Pancreas (tissue), 10 donors: ENCODE measurements at regions not wholly inside any gene's neighbourhood (a gene's known extent, or its start where the extent isn't known, plus 50 kb on each side); places are given as distances from the start of the nearest gene placed in this dataset.

Source experiments
- ATAC-seq, 4 donors: fragments of 200-7000 bp; cut with Tn5 transposase; one replicate each; pipeline versions ENCODE4 v1.8.0 to v1.9.1; 2020; ENCODE audit warnings: mild to moderate bottlenecking in 4 of 4, moderate library complexity in 4 of 4
- DNase-seq, 6 donors: peaks; one replicate each; pipeline ENCODE4 v3.0.0-alpha.2; 2020
- FAIRE-seq: peaks from 2 replicates; lab custom pipeline; 2012; peaks lifted over from hg19 to GRCh38; lab: Jason Lieb, UNC
- H3K27ac ChIP-seq, 4 donors: fragments of 200-600 bp; sonication (generic); 1 replicate in 3 of 4; 2 replicates in 1 of 4; pipeline versions ENCODE4 v1.5.0 to v1.8.0; 2020
- H3K27me3 ChIP-seq, 4 donors: fragments of 200-600 bp; one replicate each; pipeline ENCODE4 v1.8.0; 2021
- H3K36me3 ChIP-seq, 3 donors: fragments of 200-600 bp; sonication (generic) in 1 of 3; one replicate each; pipeline versions ENCODE4 v1.5.0 to v1.8.0; 2020 to 2021
- H3K4me1 ChIP-seq, 3 donors: fragments of 200-600 bp; one replicate each; pipeline ENCODE4 v1.8.0; 2021
- H3K4me3 ChIP-seq, 4 donors: fragments of 200-600 bp; sonication (generic) in 2 of 4; one replicate each; pipeline versions ENCODE4 v1.5.0 to v1.8.0; 2020 to 2021
- H3K9me3 ChIP-seq, 4 donors: fragments of 200-600 bp; one replicate each; pipeline ENCODE4 v1.8.0; 2021
- WGBS, 2 donors: extraction: QIAGEN DNeasy Blood & Tissue Kit; methylation state at CpG; one replicate each; pipeline ENCODE4 v1.1.7; 2013; 5-methylcytosine and 5-hydroxymethylcytosine counted together
- intact Hi-C, 3 donors: fragments of 100-400 bp; cut with DNase I; formaldehyde crosslinking; loops; one replicate each; pipeline versions ENCODE4 v1.11.1 to v1.14.2; 2022
- TF ChIP-seq, protein P1 (sequence below), 4 donors: fragments of 200-600 bp; sonication (generic) in 3 of 4; IDR thresholded peaks; one replicate each; pipeline versions ENCODE4 v1.5.0 to v1.8.0; 2021; ENCODE audit warnings: antibody characterized with exemption in 4 of 4
- donor health status: healthy with polysubstance abuse.
- donor health status: DM: no; HTN: no; CAD: no; lungs with moderate emphysema.
- donor health status: DM: no; HTN: no; CAD: no.
- donor health status: control.
- donor health status: control.
- donor health status: Bipolar disorder and iron deficiency.
- donor health status: DM: yes; HTN: yes; CAD: no.
- donor health status: DM: no; HTN: no; CAD: no.
- donor health status: DM: no; HTN: no; CAD: no.
- donor health status: DM: yes; HTN: yes; CAD: no.

DNA sequence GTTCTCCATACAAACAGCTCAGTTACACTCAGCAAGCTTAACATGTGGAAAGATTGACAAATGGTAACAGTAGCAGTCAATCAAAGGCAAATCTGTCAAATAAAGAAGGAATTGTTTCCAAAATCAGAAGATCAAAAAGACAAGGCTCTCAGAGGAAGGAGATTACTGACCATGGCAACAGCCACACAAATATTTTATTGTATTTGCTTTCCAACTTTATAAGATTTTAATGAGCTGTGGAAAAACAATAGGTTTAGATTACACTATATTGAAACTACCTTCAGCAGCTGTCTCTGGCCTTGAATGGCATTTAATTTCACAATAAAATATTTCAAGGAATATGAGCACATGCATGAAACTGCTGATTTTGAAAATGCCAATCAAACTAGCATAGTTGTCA, 1143.9 kb upstream of the GJE1 start:
- intact Hi-C loops: no loop called here
- H3K27me3 ChIP-seq: no peaks in the 10 kb centered on the region
- TF ChIP-seq, protein P1, sequence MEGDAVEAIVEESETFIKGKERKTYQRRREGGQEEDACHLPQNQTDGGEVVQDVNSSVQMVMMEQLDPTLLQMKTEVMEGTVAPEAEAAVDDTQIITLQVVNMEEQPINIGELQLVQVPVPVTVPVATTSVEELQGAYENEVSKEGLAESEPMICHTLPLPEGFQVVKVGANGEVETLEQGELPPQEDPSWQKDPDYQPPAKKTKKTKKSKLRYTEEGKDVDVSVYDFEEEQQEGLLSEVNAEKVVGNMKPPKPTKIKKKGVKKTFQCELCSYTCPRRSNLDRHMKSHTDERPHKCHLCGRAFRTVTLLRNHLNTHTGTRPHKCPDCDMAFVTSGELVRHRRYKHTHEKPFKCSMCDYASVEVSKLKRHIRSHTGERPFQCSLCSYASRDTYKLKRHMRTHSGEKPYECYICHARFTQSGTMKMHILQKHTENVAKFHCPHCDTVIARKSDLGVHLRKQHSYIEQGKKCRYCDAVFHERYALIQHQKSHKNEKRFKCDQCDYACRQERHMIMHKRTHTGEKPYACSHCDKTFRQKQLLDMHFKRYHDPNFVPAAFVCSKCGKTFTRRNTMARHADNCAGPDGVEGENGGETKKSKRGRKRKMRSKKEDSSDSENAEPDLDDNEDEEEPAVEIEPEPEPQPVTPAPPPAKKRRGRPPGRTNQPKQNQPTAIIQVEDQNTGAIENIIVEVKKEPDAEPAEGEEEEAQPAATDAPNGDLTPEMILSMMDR (IDR thresholded peaks at IDR 0.05): no peak
- ATAC-seq: no peak
- H3K4me1 ChIP-seq: no peaks in the 10 kb centered on the region
- no peak overlapping the region for H3K27ac ChIP-seq
- H3K36me3 ChIP-seq: no peaks in the 10 kb centered on the region
- H3K4me3 ChIP-seq: no peak overlapping the region
- DNase-seq: no peak
- FAIRE-seq: no peak
- no peaks in the 10 kb centered on the region for H3K9me3 ChIP-seq

DNA sequence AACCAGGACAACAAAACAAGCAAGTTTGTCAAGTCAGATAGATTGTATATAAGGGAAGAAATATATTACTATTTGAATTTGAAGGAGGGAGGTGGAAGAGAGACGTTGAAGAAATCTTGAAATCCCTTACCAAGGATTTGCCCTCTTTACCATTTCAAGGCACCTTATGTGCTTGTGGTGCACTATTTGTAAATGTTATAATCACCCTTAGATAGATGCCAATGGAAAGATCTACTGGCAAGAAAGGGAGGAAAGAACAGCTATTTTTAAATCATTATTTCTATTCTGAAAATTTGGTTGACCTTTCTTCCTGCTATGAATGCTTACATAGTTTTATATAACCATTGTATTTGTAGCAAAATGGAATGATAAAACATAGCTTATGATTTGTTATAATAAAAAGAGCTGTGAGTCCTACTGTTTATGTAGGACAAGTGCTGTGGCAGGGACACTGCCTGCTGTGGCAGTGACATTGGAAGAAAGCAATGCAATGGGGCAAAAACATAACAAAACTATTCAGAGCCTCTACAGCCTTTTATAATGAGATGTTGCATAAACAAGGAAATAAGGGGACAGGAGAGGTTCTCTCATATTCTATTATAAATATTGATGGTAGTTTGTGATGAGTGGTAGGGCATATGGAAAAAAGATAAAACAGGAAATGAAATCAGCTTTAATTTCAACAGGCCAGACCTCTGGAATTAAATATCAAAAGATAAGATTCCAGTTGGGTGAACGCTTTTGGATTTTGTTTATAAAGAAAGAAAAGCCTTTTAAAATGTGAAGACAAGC, 1145.2 kb upstream of the GJE1 start:
- no peaks in the 10 kb centered on the region for H3K36me3 ChIP-seq
- intact Hi-C loops: no loop called here
- FAIRE-seq: no peak
- no peak overlapping the region for H3K27ac ChIP-seq
- no peaks in the 10 kb centered on the region for H3K27me3 ChIP-seq
- no peaks in the 10 kb centered on the region for H3K9me3 ChIP-seq
- no peak for ATAC-seq
- 67 to 72% methylated on average over 2 of the region's 2 CpGs for WGBS, 2 donors
- TF ChIP-seq, protein P1 (IDR thresholded peaks at IDR 0.05): no peak
- no peaks in the 10 kb centered on the region for H3K4me1 ChIP-seq
- no peak overlapping the region for H3K4me3 ChIP-seq
- no peak for DNase-seq

DNA sequence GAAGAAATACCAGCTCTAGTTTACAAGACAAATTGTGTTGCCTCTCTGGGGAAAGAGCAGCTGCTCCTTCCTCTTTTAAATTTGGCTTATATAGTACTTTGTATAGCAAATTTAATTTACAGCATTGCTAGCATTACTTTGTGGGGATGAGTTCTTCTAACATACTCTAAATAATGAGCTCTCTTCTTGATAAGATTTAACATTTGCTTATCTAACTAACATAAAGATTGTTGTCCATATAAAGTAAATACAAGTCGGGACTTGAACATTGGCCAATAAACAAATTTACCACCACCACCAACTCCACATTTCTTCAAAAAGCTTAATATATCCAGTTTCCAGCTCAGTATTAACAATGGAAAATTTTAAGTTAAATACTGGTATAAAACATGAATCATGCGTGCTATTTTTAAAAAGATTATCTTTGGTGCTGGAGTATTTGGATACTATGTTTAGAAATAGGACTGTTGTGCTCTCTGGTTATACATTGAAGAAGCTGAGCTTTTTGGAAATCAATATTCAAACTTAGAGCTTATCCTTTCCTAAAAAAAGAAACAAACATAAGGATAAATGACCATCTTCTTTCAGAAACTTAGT, 1146.9 kb upstream of the GJE1 start:
- FAIRE-seq: no peak

DNA sequence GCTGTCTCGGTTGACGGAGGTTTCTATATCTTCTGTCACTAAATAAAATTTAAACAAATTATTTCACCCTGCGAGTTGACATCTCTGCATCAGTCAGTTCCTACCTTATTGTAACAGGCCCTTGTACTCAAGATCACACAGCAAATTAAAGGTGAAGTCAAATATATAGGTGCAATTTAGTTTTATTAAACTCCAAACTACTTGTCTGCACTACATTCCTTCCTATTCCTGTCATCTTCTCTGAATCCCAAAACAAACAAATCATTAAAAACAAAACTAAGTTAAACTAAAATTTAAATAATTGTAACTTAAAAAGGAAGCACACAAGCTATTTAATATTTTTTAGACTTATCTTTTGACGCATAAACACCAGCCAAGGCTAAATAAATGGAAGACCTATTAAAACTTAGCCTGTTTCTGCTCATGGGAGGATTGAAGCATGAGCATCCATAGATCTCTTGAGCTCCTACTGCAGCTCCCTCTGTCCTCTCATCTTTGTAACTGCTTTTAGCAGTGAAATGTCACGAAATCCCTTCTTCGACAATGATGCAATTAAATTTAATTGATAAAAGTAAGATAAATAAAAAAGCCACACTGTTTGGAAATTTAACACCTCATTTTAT, 1152.3 kb upstream of the GJE1 start:
- no peak for ATAC-seq

More for the DNA sequence above, 1146.9 kb upstream of the GJE1 start:
- TF ChIP-seq, protein P1 (IDR thresholded peaks at IDR 0.05): no peak
- H3K27me3 ChIP-seq: no peaks in the 10 kb centered on the region
- intact Hi-C loops: no loop called here
- DNase-seq (no peak), ATAC-seq (no peak)
- H3K36me3 ChIP-seq: no peaks in the 10 kb centered on the region
- no peak overlapping the region for H3K4me3 ChIP-seq
- H3K4me1 ChIP-seq: no peaks in the 10 kb centered on the region
- no peaks in the 10 kb centered on the region for H3K9me3 ChIP-seq
- WGBS, 2 donors: 41 to 42% methylated on average over 2 of the region's 2 CpGs
- no peak overlapping the region for H3K27ac ChIP-seq

More for the DNA sequence above, 1152.3 kb upstream of the GJE1 start:
- Histone ChIP-seq H3K36me3 (no peaks in the 10 kb centered on the region), H3K27me3 (no peaks in the 10 kb centered on the region), H3K9me3 (no peaks in the 10 kb centered on the region), H3K4me1 (no peaks in the 10 kb centered on the region), H3K27ac (no peak overlapping the region), H3K4me3 (no peak overlapping the region)
- WGBS, 2 donors: 50 to 68% methylated on average over 6 of the region's 6 CpGs
- intact Hi-C loops: no loop called here
- TF ChIP-seq, protein P1 (IDR thresholded peaks at IDR 0.05): no peak
- FAIRE-seq (no peak), DNase-seq (no peak)
